GM21528 (cell line): ENCODE measurements at regions not wholly inside any gene's neighbourhood (a gene's known extent, or its start where the extent isn't known, plus 50 kb on each side); places are given as distances from the start of the nearest gene placed in this dataset.

Source experiments
- ATAC-seq: cut with Tn5 transposase; IDR thresholded peaks from one replicate; pipeline ENCODE4 v1.9.1; 2021; ENCODE audit warnings: mild to moderate bottlenecking, moderate library complexity; ENCODE audit not compliant: unreplicated experiment, low FRiP score

DNA sequence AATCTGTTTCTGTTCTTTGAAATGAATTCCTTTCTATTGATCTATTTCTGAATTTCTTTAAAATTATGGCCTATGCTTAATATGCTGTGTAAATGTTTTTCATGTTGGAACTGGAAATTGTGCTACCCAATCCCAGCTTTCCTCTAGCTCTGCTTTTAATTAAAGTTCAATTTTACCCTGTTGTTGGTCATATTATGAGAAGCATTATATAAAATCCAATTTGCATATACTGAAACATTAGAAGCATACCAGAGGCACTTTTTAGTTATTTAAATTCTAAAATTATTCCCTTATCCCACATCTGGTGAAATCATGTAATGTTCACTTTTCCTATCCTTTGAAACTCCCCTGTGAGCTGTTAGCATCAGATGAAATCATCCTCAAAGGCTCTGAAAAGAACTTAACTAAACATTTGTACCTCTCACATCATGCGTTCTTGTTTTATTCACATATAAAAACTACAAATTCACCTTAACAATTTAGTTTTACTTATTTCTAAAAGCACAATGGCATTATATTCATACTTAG is 160.6 kb upstream of the COL21A1 start:
- ATAC-seq: no peak

- peak; percentile 72 for ATAC-seq
These were observed 159.2 kb upstream of the COL21A1 start for GRCh38 chr6:56406276-56407269.

DNA sequence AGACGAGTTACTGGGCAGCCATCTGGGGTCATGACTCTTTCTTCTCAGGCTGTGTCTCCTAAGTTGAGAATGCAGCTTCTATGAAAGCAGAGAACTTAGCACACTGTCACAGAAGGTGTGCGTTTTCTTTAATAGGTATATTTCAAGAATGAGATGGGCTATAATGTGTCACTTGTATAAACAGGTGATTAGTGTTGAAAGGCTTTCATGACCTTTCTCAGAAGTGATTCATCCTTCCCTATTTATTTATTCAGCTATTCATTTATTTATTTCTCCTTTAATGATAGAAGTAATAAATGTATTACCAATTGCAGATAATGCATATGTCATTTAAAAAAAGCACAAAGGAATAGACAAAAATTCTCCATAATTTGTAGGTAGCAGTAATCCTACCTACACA is 157.2 kb upstream of the COL21A1 start:
- no peak for ATAC-seq

- no peak for ATAC-seq
These were observed 156.4 kb upstream of the COL21A1 start for GRCh38 chr6:56403745-56404144.

DNA sequence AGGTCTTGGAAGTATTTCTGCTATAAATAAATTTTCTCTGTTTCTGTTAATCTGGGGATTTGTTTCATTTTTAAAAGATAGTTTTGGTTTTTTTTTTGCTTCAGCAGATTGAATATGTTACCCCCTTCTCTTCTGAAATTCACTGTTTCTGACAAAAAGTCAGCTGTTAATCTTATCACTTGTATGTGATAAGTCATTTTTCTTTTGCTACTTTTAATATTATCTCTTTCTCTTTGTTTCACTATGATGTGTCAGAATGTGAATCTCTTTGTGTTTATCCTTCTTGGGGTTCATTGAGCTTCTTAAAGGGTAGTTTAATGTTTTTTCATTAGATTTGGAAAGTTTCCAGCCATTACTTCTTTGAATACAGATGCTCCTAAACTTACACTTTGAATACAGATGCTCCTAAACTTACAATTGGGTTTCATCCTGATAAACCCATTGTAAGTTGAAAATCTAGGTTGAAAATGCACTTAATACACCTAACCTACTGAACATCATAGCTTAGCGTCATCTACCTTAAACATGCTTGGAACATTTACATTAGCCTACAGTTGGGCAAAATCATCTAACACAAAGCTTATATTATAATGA is 154.2 kb upstream of the COL21A1 start:
- no peak for ATAC-seq

DNA sequence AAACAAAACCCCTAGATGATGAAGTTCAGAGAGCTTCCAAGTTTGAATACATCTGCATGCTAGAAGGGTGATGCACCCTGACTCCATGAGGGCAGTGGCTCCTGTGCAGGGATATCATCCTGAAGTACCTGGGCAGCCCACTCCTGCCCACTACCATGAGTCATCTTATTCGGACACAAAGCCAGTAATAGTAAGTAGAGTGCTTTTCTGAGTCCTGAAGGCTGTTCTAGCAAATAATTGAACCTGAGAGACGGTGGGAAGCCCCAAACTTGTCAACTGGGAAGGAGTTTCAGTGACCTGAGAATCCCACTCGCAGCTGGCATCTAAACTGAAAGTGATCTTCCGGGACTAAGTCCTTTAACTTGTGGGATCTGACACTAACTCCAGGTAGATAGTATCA is 152.9 kb upstream of the COL21A1 start:
- ATAC-seq: no peak

- no peak for ATAC-seq
These were observed 152.4 kb upstream of the COL21A1 start for GRCh38 chr6:56399672-56400263.

- ATAC-seq: no peak
These were observed 151.9 kb upstream of the COL21A1 start for GRCh38 chr6:56399250-56399671.

- ATAC-seq: no peak
These were observed 149.1 kb upstream of the COL21A1 start for GRCh38 chr6:56396435-56396834.

GRCh38 chr6:56393615-56394612 is 146.5 kb upstream of the COL21A1 start:
- no peak for ATAC-seq

DNA sequence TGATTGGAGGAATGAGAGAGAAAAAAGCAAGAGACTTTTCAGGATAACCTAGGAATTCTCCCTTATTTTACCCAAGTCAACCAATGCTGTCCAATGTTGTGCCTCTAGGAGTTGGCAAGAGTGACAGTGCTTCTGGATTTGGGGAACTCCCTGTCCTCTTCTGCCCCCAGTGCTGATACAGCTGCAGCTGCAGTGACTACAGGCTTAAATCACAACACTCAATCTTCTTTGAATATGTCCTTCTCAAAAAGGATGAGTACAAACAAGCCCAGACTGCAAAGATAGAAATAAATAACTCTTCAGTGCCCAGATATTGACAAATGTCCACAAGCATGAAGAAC is 141.0 kb upstream of the COL21A1 start:
- ATAC-seq: no peak

DNA sequence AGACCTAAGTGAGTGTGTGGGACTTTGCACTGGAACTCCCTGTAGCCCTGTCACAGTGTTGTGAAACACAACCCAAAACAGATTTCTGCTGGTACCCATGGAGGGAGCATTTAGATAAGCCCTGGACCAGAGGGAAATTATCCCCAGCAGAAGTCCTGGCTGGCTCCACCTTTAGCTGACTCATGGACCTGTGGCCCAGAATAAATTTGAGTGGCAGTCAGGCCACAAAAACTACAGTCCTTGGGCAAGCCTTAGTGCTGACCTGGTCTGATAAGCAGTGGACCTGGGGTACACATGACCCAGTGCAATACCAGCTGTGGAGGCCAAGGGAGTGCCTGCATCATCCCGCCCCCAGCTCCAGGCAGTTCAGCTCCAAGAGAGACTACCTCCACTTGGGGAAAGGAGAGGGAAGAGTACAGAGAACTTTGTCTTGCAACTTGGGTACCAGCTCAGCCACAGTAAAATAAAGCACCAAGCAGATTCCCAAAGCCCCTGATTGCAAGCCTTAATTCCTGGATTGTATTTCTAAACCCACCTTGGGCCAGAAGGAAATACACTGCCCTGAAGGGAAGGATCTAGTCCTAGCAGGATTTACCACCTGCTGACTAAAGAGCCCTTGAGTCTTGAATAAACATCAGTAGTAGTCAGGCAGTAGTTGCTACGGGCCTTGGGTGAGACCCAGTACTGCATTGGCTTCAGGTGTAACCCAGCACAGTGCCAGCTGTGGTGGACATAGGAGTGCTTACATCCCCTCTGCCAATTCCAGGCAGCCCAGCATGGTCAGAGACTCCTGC is 140.4 kb upstream of the COL21A1 start:
- no peak for ATAC-seq

GRCh38 chr6:56386717-56387116 is 139.3 kb upstream of the COL21A1 start:
- no peak for ATAC-seq

DNA sequence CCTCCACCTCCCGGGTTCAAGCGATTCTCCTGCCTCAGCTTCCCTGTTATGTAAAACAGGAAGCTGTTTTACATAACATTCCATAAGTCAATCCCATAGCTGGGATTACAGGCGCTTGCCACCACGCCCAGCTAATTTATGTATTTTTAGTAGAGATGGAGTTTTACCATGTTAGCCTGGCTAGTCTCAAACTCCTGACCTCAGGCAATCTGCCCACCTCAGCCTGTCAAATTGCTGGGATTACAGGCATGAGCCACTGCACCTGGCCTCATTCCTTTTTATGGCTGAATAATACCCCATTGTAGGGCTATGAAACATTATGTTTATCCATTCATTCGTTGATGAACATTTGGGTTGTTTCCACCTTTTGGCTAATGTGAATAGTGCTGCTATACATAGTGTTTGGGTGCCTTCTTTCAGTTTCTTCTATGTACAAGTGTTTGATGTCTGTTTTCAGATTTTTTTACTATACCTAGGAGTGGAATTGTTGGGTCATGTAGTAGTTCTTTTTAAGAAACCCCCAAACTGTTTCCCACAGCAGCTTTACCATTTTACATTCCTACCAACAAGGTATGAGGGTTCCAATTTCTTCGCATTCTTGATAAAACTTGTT is 138.7 kb upstream of the COL21A1 start:
- no peak for ATAC-seq

GRCh38 chr6:56383160-56383559 is 135.8 kb upstream of the COL21A1 start:
- no peak for ATAC-seq

- no peak for ATAC-seq
These were observed 135.1 kb upstream of the COL21A1 start for GRCh38 chr6:56382416-56382940.

GRCh38 chr6:56381801-56382251 is 134.4 kb upstream of the COL21A1 start:
- no peak for ATAC-seq

- no peak for ATAC-seq
These were observed 133.1 kb upstream of the COL21A1 start for GRCh38 chr6:56380476-56380875.
